Mesenchymal stem cell (in vitro differentiated cells and primary cell): ENCODE measurements at regions not wholly inside any gene's neighbourhood (a gene's known extent, or its start where the extent isn't known, plus 50 kb on each side); places are given as distances from the start of the nearest gene placed in this dataset.

ENCODE experiments used
- DNase-seq: peaks from one replicate; pipeline ENCODE4 v3.0.0-alpha.2; 2013
- H2AFZ ChIP-seq: one replicate; pipeline ENCODE4 v1.6.1; 2013; ENCODE audit warnings: low read depth, mild to moderate bottlenecking, control low read depth, inconsistent platforms, low read length, moderate library complexity
- H2AK5ac ChIP-seq: 2 replicates; pipeline ENCODE4 v1.6.1; 2013; ENCODE audit warnings: low read length, moderate library complexity, mild to moderate bottlenecking, inconsistent platforms; ENCODE audit not compliant: severe bottlenecking
- H2BK120ac ChIP-seq: one replicate; pipeline ENCODE4 v1.6.1; 2013; ENCODE audit warnings: low read depth, mild to moderate bottlenecking, inconsistent platforms, low read length, moderate library complexity
- H2BK12ac ChIP-seq, 2 experiments: one replicate each; pipeline ENCODE4 v1.6.1; 2013; ENCODE audit warnings: inconsistent platforms in 2 of 2, low read length in 2 of 2, mild to moderate bottlenecking in 2 of 2, moderate library complexity in 2 of 2, control low read depth in 1 of 2
- H2BK15ac ChIP-seq: one replicate; pipeline ENCODE4 v1.6.1; 2013; ENCODE audit warnings: mild to moderate bottlenecking, low read depth, inconsistent platforms; ENCODE audit not compliant: poor library complexity, severe bottlenecking
- H2BK5ac ChIP-seq: 2 replicates; pipeline ENCODE4 v1.6.1; 2013; ENCODE audit warnings: low read depth, mild to moderate bottlenecking, low read length, control low read depth, inconsistent platforms; ENCODE audit not compliant: poor library complexity, severe bottlenecking
- H3K14ac ChIP-seq, 2 experiments: one replicate each; pipeline ENCODE4 v1.6.1; 2013; ENCODE audit warnings: inconsistent platforms in 2 of 2, low read length in 2 of 2, control low read depth in 1 of 2, mild to moderate bottlenecking in 1 of 2, moderate library complexity in 1 of 2
- H3K18ac ChIP-seq, 2 experiments: one replicate each; pipeline ENCODE4 v1.6.1; 2013; ENCODE audit warnings: inconsistent platforms in 2 of 2, low read length in 2 of 2, control low read depth in 1 of 2, low read depth in 1 of 2, mild to moderate bottlenecking in 1 of 2
- H3K23ac ChIP-seq, 2 experiments: one replicate each; pipeline ENCODE4 v1.6.1; 2013; ENCODE audit warnings: inconsistent platforms in 2 of 2, low read length in 2 of 2, mild to moderate bottlenecking in 2 of 2, moderate library complexity in 2 of 2, control low read depth in 1 of 2
- H3K27ac ChIP-seq: 2 replicates; pipeline ENCODE4 v1.5.1; 2013; ENCODE audit warnings: mild to moderate bottlenecking, moderate library complexity, low read length, control low read depth, inconsistent platforms; ENCODE audit not compliant: poor library complexity, severe bottlenecking
- H3K27me3 ChIP-seq, 2 experiments: 2 replicates each; pipeline versions ENCODE4 v1.6.1 to v1.7.0; 2013; ENCODE audit warnings: low read length in 2 of 2, mild to moderate bottlenecking in 2 of 2, moderate library complexity in 2 of 2, control low read depth in 1 of 2, inconsistent platforms in 1 of 2; ENCODE audit not compliant: control insufficient read depth in 1 of 2, insufficient read depth in 1 of 2
- H3K36me3 ChIP-seq, 2 experiments: 2 replicates each; pipeline versions ENCODE4 v1.6.1 to v1.7.0; 2013; ENCODE audit warnings: low read length in 2 of 2, control low read depth in 1 of 2, inconsistent platforms in 1 of 2, low read depth in 1 of 2, mild to moderate bottlenecking in 1 of 2; ENCODE audit not compliant: insufficient read depth in 2 of 2, control insufficient read depth in 1 of 2
- H3K4ac ChIP-seq, 2 experiments: one replicate each; pipeline ENCODE4 v1.6.1; 2013; ENCODE audit warnings: inconsistent platforms in 2 of 2, low read length in 2 of 2, mild to moderate bottlenecking in 2 of 2, moderate library complexity in 2 of 2, control low read depth in 1 of 2, low read depth in 1 of 2
- H3K4me1 ChIP-seq: 2 replicates; pipeline ENCODE4 v1.6.1; 2013; ENCODE audit warnings: low read depth, low read length, control low read depth; ENCODE audit not compliant: control insufficient read depth, insufficient read depth
- H3K4me2 ChIP-seq: 2 replicates; pipeline ENCODE4 v1.6.1; 2013; ENCODE audit warnings: low read length, mild to moderate bottlenecking, inconsistent platforms; ENCODE audit not compliant: poor library complexity, severe bottlenecking
- H3K4me3 ChIP-seq, 2 experiments: 2 replicates each; pipeline versions ENCODE4 v1.5.1 to v1.7.0; 2013; ENCODE audit warnings: low read length in 2 of 2, mild to moderate bottlenecking in 2 of 2, control low read depth in 1 of 2, low read depth in 1 of 2; ENCODE audit not compliant: insufficient read depth in 1 of 2
- H3K79me1 ChIP-seq: replicated peaks from 2 replicates; pipeline ENCODE4 v1.6.1; 2013; ENCODE audit warnings: mild to moderate bottlenecking, control low read depth, low read length, inconsistent platforms; ENCODE audit not compliant: poor library complexity, severe bottlenecking
- H3K9ac ChIP-seq: 2 replicates; pipeline ENCODE4 v1.7.0; 2013; ENCODE audit warnings: mild to moderate bottlenecking, low read length, moderate library complexity
- H3K9me3 ChIP-seq: 2 replicates; pipeline ENCODE4 v1.7.0; 2013; ENCODE audit warnings: mild to moderate bottlenecking, low read length; ENCODE audit not compliant: control insufficient read depth
- H4K8ac ChIP-seq: one replicate; pipeline ENCODE4 v1.6.1; 2013; ENCODE audit warnings: inconsistent platforms, mild to moderate bottlenecking, low read length, moderate library complexity
- H4K91ac ChIP-seq: one replicate; pipeline ENCODE4 v1.6.1; 2013; ENCODE audit warnings: mild to moderate bottlenecking, low read length, inconsistent platforms
- WGBS: methylation state at CpG from one replicate; pipeline ENCODE4 v1.1.7; 2013; ENCODE audit warnings: mixed read lengths; 5-methylcytosine and 5-hydroxymethylcytosine counted together

GRCh38 chr1:196160066-196160795 lies 448.0 kb downstream of the KCNT2 start:
- Histone ChIP-seq H3K23ac (no peak overlapping the region), H2BK120ac (no peak overlapping the region), H2AFZ (no peak overlapping the region), H3K9ac (peak overlapping the region; percentile 47), H3K14ac (no peak overlapping the region), H3K4me2 (no peak overlapping the region), H3K9me3 (no peaks in the 10 kb centered on the region), H3K27me3 (no peaks in the 10 kb centered on the region), H4K91ac (no peak overlapping the region), H2AK5ac (no peak overlapping the region), H4K8ac (no peak overlapping the region), H2BK15ac (no peak overlapping the region), H3K4ac (no peak overlapping the region), H3K36me3 (no peaks in the 10 kb centered on the region), H3K4me1 (no peaks in the 10 kb centered on the region), H3K79me1 (no peaks in the 10 kb centered on the region), H3K18ac (no peak overlapping the region), H3K27ac (no peak overlapping the region), H3K4me3 (peak overlapping the region in 1 of 2 experiments; percentile 48), H2BK12ac (no peak overlapping the region), H2BK5ac (no peak overlapping the region)
- no peak for DNase-seq
- WGBS: 93% methylated on average over 5 of the region's 5 CpGs

- Histone ChIP-seq H4K8ac (no peak overlapping the region), H2BK5ac (no peak overlapping the region), H3K4me2 (no peak overlapping the region), H3K4me1 (no peaks in the 10 kb centered on the region), H4K91ac (no peak overlapping the region), H3K79me1 (no peaks in the 10 kb centered on the region), H2AK5ac (no peak overlapping the region), H2BK12ac (no peak overlapping the region), H2AFZ (no peak overlapping the region), H3K4ac (no peak overlapping the region), H3K4me3 (no peak overlapping the region), H3K9me3 (no peaks in the 10 kb centered on the region), H3K18ac (no peak overlapping the region), H3K14ac (no peak overlapping the region), H2BK15ac (no peak overlapping the region), H3K27me3 (no peaks in the 10 kb centered on the region), H3K27ac (no peak overlapping the region), H3K9ac (no peak overlapping the region), H3K23ac (no peak overlapping the region), H3K36me3 (no peaks in the 10 kb centered on the region), H2BK120ac (no peak overlapping the region)
- no peak for DNase-seq
- 86% methylated on average over 2 of the region's 2 CpGs for WGBS
These were observed 452.7 kb downstream of the KCNT2 start for GRCh38 chr1:196155586-196155985.

GRCh38 chr1:196152975-196153374 lies 455.3 kb downstream of the KCNT2 start:
- no peak overlapping the region for H3K4me3 ChIP-seq
- H3K36me3 ChIP-seq: no peaks in the 10 kb centered on the region
- no peak overlapping the region for H4K8ac ChIP-seq
- no peak overlapping the region for H2AFZ ChIP-seq
- H2BK120ac ChIP-seq: no peak overlapping the region
- no peaks in the 10 kb centered on the region for H3K9me3 ChIP-seq
- H2BK12ac ChIP-seq: no peak overlapping the region
- H3K4me1 ChIP-seq: no peaks in the 10 kb centered on the region
- H2BK5ac ChIP-seq: no peak overlapping the region
- no peak overlapping the region for H3K4me2 ChIP-seq
- H3K9ac ChIP-seq: no peak overlapping the region
- no peak overlapping the region for H2AK5ac ChIP-seq
- no peak for DNase-seq
- H4K91ac ChIP-seq: no peak overlapping the region
- no peak overlapping the region for H3K18ac ChIP-seq
- H3K14ac ChIP-seq: no peak overlapping the region
- 96% methylated on average over 3 of the region's 5 CpGs for WGBS
- no peaks in the 10 kb centered on the region for H3K79me1 ChIP-seq
- no peak overlapping the region for H2BK15ac ChIP-seq
- H3K27me3 ChIP-seq: no peaks in the 10 kb centered on the region
- H3K23ac ChIP-seq: no peak overlapping the region
- H3K27ac ChIP-seq: no peak overlapping the region
- H3K4ac ChIP-seq: no peak overlapping the region

- Histone ChIP-seq H2AK5ac (no peak overlapping the region), H2BK120ac (no peak overlapping the region), H4K91ac (no peak overlapping the region), H3K36me3 (no peaks in the 10 kb centered on the region), H3K79me1 (no peaks in the 10 kb centered on the region), H3K4me2 (no peak overlapping the region), H2BK5ac (no peak overlapping the region), H2AFZ (peak overlapping the region; percentile 27), H3K27me3 (no peaks in the 10 kb centered on the region), H3K4ac (no peak overlapping the region), H3K14ac (peak overlapping the region in 1 of 2 experiments; percentile 60), H3K23ac (no peak overlapping the region), H3K27ac (no peak overlapping the region), H3K9me3 (no peaks in the 10 kb centered on the region), H4K8ac (peak overlapping the region; percentile 64), H3K4me1 (no peaks in the 10 kb centered on the region), H3K9ac (no peak overlapping the region), H2BK15ac (no peak overlapping the region), H3K4me3 (no peak overlapping the region), H3K18ac (peak overlapping the region in 1 of 2 experiments; percentile 54), H2BK12ac (no peak overlapping the region)
- no peak for DNase-seq
- WGBS: 90% methylated on average over 3 of the region's 3 CpGs
These were observed 456.2 kb downstream of the KCNT2 start for GRCh38 chr1:196152086-196152485.
